HepG2 (cell line): ENCODE measurements at regions not wholly inside any gene's neighbourhood (a gene's known extent, or its start where the extent isn't known, plus 50 kb on each side); places are given as distances from the start of the nearest gene placed in this dataset.
A peak's percentile ranks its signal among the peaks of the same experiment; 100 is the strongest.

Source experiments
- BCL6 ChIP-seq: IDR thresholded peaks from 2 replicates; pipeline ENCODE4 v1.6.1; 2016; ENCODE audit warnings: missing genetic modification reagents, missing compliant biosample characterization
- FLYWCH1 ChIP-seq: sonication (generic); formaldehyde crosslinking; IDR thresholded peaks from 2 replicates; pipeline ENCODE4 v1.8.1; 2023; ENCODE audit warnings: mild to moderate bottlenecking, missing genetic modification reagents
- FOXP1 ChIP-seq, 2 experiments: fragments of 450-650 bp in 1 of 2; IDR thresholded peaks; 2 replicates each; pipeline ENCODE4 v1.6.1; 2017 to 2018; ENCODE audit warnings: antibody characterized with exemption in 1 of 2
- GABPB1 ChIP-seq: IDR thresholded peaks from 2 replicates; pipeline ENCODE4 v1.6.1; 2016; ENCODE audit warnings: mild to moderate bottlenecking, missing genetic modification reagents, moderate library complexity, missing compliant biosample characterization
- HNF4A ChIP-seq: sonication (generic); formaldehyde crosslinking; IDR thresholded peaks from 2 replicates; pipeline ENCODE4 v1.4.0; 2020; ENCODE audit warnings: missing genetic modification reagents
- HOXA3 ChIP-seq: sonication (generic); formaldehyde crosslinking; IDR thresholded peaks from 2 replicates; pipeline ENCODE4 v1.5.0; 2020; ENCODE audit warnings: missing genetic modification reagents
- MAFF ChIP-seq: IDR thresholded peaks from 2 replicates; pipeline ENCODE4 v1.6.1; 2011; ENCODE audit warnings: low read depth, low read length, improper control_type of control experiment
- MIER2 ChIP-seq: IDR thresholded peaks from 2 replicates; pipeline ENCODE4 v1.6.1; 2016; ENCODE audit warnings: missing biosample characterization, missing genetic modification reagents
- MYNN ChIP-seq: sonication (generic); formaldehyde crosslinking; IDR thresholded peaks from 2 replicates; pipeline ENCODE4 v1.4.0; 2020; ENCODE audit warnings: mild to moderate bottlenecking, low read depth, missing genetic modification reagents
- PPARG ChIP-seq: conservative IDR thresholded peaks from 2 replicates; pipeline ENCODE4 v1.6.1; 2016; ENCODE audit warnings: missing biosample characterization, missing genetic modification reagents
- RARA ChIP-seq: IDR thresholded peaks from 2 replicates; pipeline ENCODE4 v1.6.1; 2016; ENCODE audit warnings: missing genetic modification reagents, missing compliant biosample characterization
- RELA ChIP-seq: sonication (generic); formaldehyde crosslinking; IDR thresholded peaks from 2 replicates; pipeline ENCODE4 v1.4.0; 2020; ENCODE audit warnings: missing genetic modification reagents
- ZNF713 ChIP-seq: sonication (generic); formaldehyde crosslinking; IDR thresholded peaks from 2 replicates; pipeline ENCODE4 v1.4.0; 2020; ENCODE audit warnings: mild to moderate bottlenecking, missing genetic modification reagents
- TF ChIP-seq, protein P1 (sequence below): sonication (generic); formaldehyde crosslinking; IDR thresholded peaks from 2 replicates; pipeline ENCODE4 v1.4.0; 2020; ENCODE audit warnings: missing genetic modification reagents
- TF ChIP-seq, protein P2 (sequence below): sonication (generic); formaldehyde crosslinking; IDR thresholded peaks from 2 replicates; pipeline ENCODE4 v1.5.0; 2020; ENCODE audit warnings: missing genetic modification reagents
- TF ChIP-seq, protein P3 (sequence below): IDR thresholded peaks from 2 replicates; pipeline ENCODE4 v1.6.1; 2018; ENCODE audit warnings: missing genetic modification reagents, mild to moderate bottlenecking, missing compliant biosample characterization
- TF ChIP-seq, protein P4 (sequence below): fragments of 450-650 bp; IDR thresholded peaks from 2 replicates; pipeline ENCODE4 v1.6.1; 2017
- TF ChIP-seq, protein P5 (sequence below), 2 experiments: sonication (generic) in 1 of 2; formaldehyde crosslinking in 1 of 2; IDR thresholded peaks; 2 replicates each; pipeline versions ENCODE4 v1.4.0 to v1.6.1; 2018 to 2020; ENCODE audit warnings: missing genetic modification reagents in 2 of 2, borderline replicate concordance in 1 of 2, low read depth in 1 of 2, mild to moderate bottlenecking in 1 of 2, missing biosample characterization in 1 of 2
- TF ChIP-seq, protein P6 (sequence below): sonication (generic); IDR thresholded peaks from 2 replicates; pipeline ENCODE4 v1.6.1; 2016; ENCODE audit warnings: low read depth, borderline replicate concordance

DNA sequence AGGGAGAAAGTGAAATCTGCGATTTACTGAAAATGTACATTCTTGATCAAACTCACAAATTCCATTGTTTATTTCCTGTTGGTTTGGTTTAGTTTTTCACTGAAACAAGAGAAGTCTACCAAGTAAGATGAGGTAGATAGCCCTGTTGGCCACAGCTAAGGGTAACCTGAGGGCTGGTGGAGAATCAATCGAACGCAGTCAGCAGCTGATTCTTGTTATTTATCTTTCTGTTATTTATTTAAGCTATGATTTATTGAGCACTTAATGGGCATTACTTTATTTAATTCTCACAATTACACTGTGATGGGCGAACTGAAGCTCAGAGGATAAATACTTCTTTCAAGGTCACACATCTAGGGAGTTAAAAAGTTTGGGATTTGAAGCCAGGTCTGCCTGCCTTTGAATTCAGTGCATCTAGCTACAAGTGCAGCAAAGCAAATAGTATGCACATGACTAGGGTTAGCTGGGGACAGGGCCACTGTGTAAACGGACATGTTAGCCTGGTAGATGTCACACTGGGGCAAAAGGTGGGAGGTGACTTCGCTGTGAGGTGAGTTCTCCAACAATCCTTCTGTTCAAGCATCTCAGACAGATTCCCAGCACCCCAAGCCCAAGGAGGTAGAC lies 106.5 kb upstream of the GADD45A start (continued):
- TF ChIP-seq, protein P1, sequence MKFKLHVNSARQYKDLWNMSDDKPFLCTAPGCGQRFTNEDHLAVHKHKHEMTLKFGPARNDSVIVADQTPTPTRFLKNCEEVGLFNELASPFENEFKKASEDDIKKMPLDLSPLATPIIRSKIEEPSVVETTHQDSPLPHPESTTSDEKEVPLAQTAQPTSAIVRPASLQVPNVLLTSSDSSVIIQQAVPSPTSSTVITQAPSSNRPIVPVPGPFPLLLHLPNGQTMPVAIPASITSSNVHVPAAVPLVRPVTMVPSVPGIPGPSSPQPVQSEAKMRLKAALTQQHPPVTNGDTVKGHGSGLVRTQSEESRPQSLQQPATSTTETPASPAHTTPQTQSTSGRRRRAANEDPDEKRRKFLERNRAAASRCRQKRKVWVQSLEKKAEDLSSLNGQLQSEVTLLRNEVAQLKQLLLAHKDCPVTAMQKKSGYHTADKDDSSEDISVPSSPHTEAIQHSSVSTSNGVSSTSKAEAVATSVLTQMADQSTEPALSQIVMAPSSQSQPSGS (CRISPR knock-in tag), result peak; percentile 74; the same call in 1 of the 2 replicates
- TF ChIP-seq, protein P2, sequence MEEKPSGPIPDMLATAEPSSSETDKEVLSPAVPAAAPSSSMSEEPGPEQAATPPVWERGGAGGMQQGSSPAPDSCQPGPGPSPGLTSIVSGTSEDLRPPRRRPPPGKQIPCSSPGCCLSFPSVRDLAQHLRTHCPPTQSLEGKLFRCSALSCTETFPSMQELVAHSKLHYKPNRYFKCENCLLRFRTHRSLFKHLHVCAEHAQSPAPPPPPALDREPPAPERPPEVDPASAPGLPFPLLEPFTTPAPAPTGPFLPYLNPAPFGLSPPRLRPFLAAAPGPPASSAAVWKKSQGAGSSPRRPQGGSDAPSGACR (CRISPR knock-in tag), result no peak
- TF ChIP-seq MIER2 (CRISPR knock-in tag), result no peak
- TF ChIP-seq, protein P3, sequence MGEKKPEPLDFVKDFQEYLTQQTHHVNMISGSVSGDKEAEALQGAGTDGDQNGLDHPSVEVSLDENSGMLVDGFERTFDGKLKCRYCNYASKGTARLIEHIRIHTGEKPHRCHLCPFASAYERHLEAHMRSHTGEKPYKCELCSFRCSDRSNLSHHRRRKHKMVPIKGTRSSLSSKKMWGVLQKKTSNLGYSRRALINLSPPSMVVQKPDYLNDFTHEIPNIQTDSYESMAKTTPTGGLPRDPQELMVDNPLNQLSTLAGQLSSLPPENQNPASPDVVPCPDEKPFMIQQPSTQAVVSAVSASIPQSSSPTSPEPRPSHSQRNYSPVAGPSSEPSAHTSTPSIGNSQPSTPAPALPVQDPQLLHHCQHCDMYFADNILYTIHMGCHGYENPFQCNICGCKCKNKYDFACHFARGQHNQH (CRISPR knock-in tag), result peak; percentile 64; the same call in 1 of the 2 replicates
- TF ChIP-seq HOXA3, result peak; percentile 65
- peak; percentile 80 for TF ChIP-seq BCL6
- no peak for TF ChIP-seq MAFF
- TF ChIP-seq, protein P4, sequence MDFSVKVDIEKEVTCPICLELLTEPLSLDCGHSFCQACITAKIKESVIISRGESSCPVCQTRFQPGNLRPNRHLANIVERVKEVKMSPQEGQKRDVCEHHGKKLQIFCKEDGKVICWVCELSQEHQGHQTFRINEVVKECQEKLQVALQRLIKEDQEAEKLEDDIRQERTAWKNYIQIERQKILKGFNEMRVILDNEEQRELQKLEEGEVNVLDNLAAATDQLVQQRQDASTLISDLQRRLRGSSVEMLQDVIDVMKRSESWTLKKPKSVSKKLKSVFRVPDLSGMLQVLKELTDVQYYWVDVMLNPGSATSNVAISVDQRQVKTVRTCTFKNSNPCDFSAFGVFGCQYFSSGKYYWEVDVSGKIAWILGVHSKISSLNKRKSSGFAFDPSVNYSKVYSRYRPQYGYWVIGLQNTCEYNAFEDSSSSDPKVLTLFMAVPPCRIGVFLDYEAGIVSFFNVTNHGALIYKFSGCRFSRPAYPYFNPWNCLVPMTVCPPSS, result no peak
- TF ChIP-seq RELA, result no peak
- TF ChIP-seq HNF4A (CRISPR knock-in tag), result peak; percentile 60
- TF ChIP-seq ZNF713, result no peak
- peak; percentile 93 for TF ChIP-seq RARA
- TF ChIP-seq PPARG (CRISPR knock-in tag), result peak; percentile 48; the same call in 1 of the 2 replicates
- no peak for TF ChIP-seq FLYWCH1
- no peak for TF ChIP-seq FOXP1 (IDR thresholded peaks at IDR 0.05)
- TF ChIP-seq FOXP1 (CRISPR knock-in tag; IDR thresholded peaks at IDR 0.05), result peak; percentile 33; the same call in 1 of the 2 replicates
- TF ChIP-seq, protein P5, sequence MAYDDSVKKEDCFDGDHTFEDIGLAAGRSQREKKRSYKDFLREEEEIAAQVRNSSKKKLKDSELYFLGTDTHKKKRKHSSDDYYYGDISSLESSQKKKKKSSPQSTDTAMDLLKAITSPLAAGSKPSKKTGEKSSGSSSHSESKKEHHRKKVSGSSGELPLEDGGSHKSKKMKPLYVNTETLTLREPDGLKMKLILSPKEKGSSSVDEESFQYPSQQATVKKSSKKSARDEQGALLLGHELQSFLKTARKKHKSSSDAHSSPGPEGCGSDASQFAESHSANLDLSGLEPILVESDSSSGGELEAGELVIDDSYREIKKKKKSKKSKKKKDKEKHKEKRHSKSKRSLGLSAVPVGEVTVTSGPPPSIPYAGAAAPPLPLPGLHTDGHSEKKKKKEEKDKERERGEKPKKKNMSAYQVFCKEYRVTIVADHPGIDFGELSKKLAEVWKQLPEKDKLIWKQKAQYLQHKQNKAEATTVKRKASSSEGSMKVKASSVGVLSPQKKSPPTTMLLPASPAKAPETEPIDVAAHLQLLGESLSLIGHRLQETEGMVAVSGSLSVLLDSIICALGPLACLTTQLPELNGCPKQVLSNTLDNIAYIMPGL (CRISPR knock-in tag; IDR thresholded peaks at IDR 0.05; ENCODE audit: borderline replicate concordance in 1 of 2, low read depth in 1 of 2), result no peak
- TF ChIP-seq GABPB1, result no peak
- TF ChIP-seq MYNN (CRISPR knock-in tag), result no peak
- TF ChIP-seq, protein P6, sequence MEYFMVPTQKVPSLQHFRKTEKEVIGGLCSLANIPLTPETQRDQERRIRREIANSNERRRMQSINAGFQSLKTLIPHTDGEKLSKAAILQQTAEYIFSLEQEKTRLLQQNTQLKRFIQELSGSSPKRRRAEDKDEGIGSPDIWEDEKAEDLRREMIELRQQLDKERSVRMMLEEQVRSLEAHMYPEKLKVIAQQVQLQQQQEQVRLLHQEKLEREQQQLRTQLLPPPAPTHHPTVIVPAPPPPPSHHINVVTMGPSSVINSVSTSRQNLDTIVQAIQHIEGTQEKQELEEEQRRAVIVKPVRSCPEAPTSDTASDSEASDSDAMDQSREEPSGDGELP, result peak; percentile 51; the same call in 1 of the 2 replicates
